ENCODE measurements at regions not wholly inside any gene's neighbourhood (a gene's known extent, or its start where the extent isn't known, plus 50 kb on each side); places are given as distances from the start of the nearest gene placed in this dataset.

- TF ChIP-seq ATF2 (CRISPR knock-in tag; IDR thresholded peaks at IDR 0.05; ENCODE audit: borderline replicate concordance, low read depth) (no peak), ZNF121 (CRISPR knock-in tag; IDR thresholded peaks at IDR 0.05) (no peak), FOXJ3 (CRISPR knock-in tag; IDR thresholded peaks at IDR 0.05; ENCODE audit: borderline replicate concordance) (no peak), IRF1 (CRISPR knock-in tag; IDR thresholded peaks at IDR 0.05) (no peak)
These were observed 94.5 kb upstream of the MYCN start (continued) for GRCh38 chr2:15845737-15846405.

GRCh38 chr2:15846626-15847025 lies 93.7 kb upstream of the MYCN start:
- no peak for DNase-seq (ENCODE audit: low spot score)
- POLR2A ChIA-PET: no interaction called here
- Mint-ChIP-seq H3K27me3 (ENCODE audit: low read depth) (no peaks in the 10 kb centered on the region), H3K9me3 (peaks cover 6% of the 10 kb centered on the region), H3K27ac (no peak overlapping the region), H3K4me1 (peaks cover 10% of the 10 kb centered on the region; the same call in 1 of the 2 replicates), H3K36me3 (no peaks in the 10 kb centered on the region), H3K4me3 (no peak overlapping the region)
- TF ChIP-seq ERG (CRISPR knock-in tag; IDR thresholded peaks at IDR 0.05) (no peak), ATF2 (CRISPR knock-in tag; IDR thresholded peaks at IDR 0.05; ENCODE audit: borderline replicate concordance, low read depth) (no peak), USF2 (CRISPR knock-in tag; IDR thresholded peaks at IDR 0.05) (no peak), FOXJ3 (CRISPR knock-in tag; IDR thresholded peaks at IDR 0.05; ENCODE audit: borderline replicate concordance) (no peak), KAT7 (CRISPR knock-in tag; IDR thresholded peaks at IDR 0.05; ENCODE audit: borderline replicate concordance) (no peak), ETV6 (CRISPR knock-in tag; IDR thresholded peaks at IDR 0.05) (no peak), GRHL2 (CRISPR knock-in tag; IDR thresholded peaks at IDR 0.05; ENCODE audit: insufficient replicate concordance, severe bottlenecking) (no peak), MYBL2 (CRISPR knock-in tag; IDR thresholded peaks at IDR 0.05) (no peak), ZNF317 (CRISPR knock-in tag; IDR thresholded peaks at IDR 0.05; ENCODE audit: borderline replicate concordance, low read depth) (no peak), IRF1 (CRISPR knock-in tag; IDR thresholded peaks at IDR 0.05) (no peak), AFF4 (CRISPR knock-in tag; IDR thresholded peaks at IDR 0.05; ENCODE audit: borderline replicate concordance) (no peak), NFYB (CRISPR knock-in tag; conservative IDR thresholded peaks at IDR 0.05; ENCODE audit: low read depth) (no peak), SMAD4 (CRISPR knock-in tag; IDR thresholded peaks at IDR 0.05) (no peak), TP53 (CRISPR knock-in tag; IDR thresholded peaks at IDR 0.05) (no peak), NFATC4 (CRISPR knock-in tag; IDR thresholded peaks at IDR 0.05) (no peak), CREM (CRISPR knock-in tag; IDR thresholded peaks at IDR 0.05) (no peak), FOXP1 (CRISPR knock-in tag; IDR thresholded peaks at IDR 0.05; ENCODE audit: borderline replicate concordance) (no peak), SMAD3 (CRISPR knock-in tag; IDR thresholded peaks at IDR 0.05; ENCODE audit: borderline replicate concordance) (no peak), EMX1 (CRISPR knock-in tag; IDR thresholded peaks at IDR 0.05) (no peak)
- ATAC-seq: no peak
- CTCF ChIA-PET: no interaction called here
